Stimulated activated CD8-positive, alpha-beta memory T cell treated with anti-CD3 and anti-CD28 coated beads, Interleukin-2, amount 100 ng/mL, for 48 hours (primary cell): ENCODE measurements at regions not wholly inside any gene's neighbourhood (a gene's known extent, or its start where the extent isn't known, plus 50 kb on each side); places are given as distances from the start of the nearest gene placed in this dataset.

Experiments
- DNase-seq, 2 donors: peaks; one replicate each; pipeline ENCODE4 v3.0.0-alpha.2; 2020; ENCODE audit warnings: low read depth in 2 of 2

GRCh38 chrX:97766501-97767095 is 882.9 kb downstream of the RPA4 start:
- DNase-seq: no peak

- no peak for DNase-seq
Observed at GRCh38 chrX:97787311-97787710, 903.6 kb downstream of the RPA4 start.

GRCh38 chrX:97787849-97788248 is 904.1 kb downstream of the RPA4 start:
- DNase-seq: no peak

- no peak for DNase-seq
Observed at GRCh38 chrX:97790850-97791249, 907.1 kb downstream of the RPA4 start.

GRCh38 chrX:97797076-97797475 is 913.4 kb downstream of the RPA4 start:
- no peak for DNase-seq

GRCh38 chrX:97806238-97806637 is 922.5 kb downstream of the RPA4 start:
- no peak for DNase-seq

GRCh38 chrX:97806946-97807345 is 923.2 kb downstream of the RPA4 start:
- DNase-seq: no peak

GRCh38 chrX:97820170-97820569 is 936.5 kb downstream of the RPA4 start:
- no peak for DNase-seq

GRCh38 chrX:97828471-97828870 is 944.8 kb downstream of the RPA4 start:
- no peak for DNase-seq

- no peak for DNase-seq
Observed at GRCh38 chrX:97835969-97836368, 952.3 kb downstream of the RPA4 start.

GRCh38 chrX:97841544-97842179 is 958.0 kb downstream of the RPA4 start:
- no peak for DNase-seq

GRCh38 chrX:97842468-97843199 is 958.9 kb downstream of the RPA4 start:
- no peak for DNase-seq

- DNase-seq: no peak
Observed at GRCh38 chrX:97843200-97843811, 959.6 kb downstream of the RPA4 start.

GRCh38 chrX:97844161-97844560 is 960.5 kb downstream of the RPA4 start:
- no peak for DNase-seq

- no peak for DNase-seq
Observed at GRCh38 chrX:97844943-97845342, 961.2 kb downstream of the RPA4 start.

- no peak for DNase-seq
Observed at GRCh38 chrX:97845451-97845850, 961.7 kb downstream of the RPA4 start.

- DNase-seq: no peak
Observed at GRCh38 chrX:97846228-97846627, 962.5 kb downstream of the RPA4 start.

GRCh38 chrX:97846718-97847237 is 963.1 kb downstream of the RPA4 start:
- no peak for DNase-seq

- DNase-seq: no peak
Observed at GRCh38 chrX:97847885-97848679, 964.4 kb downstream of the RPA4 start.

- DNase-seq: no peak
Observed at GRCh38 chrX:97849951-97850350, 966.2 kb downstream of the RPA4 start.

GRCh38 chrX:97850911-97851310 is 967.2 kb downstream of the RPA4 start:
- no peak for DNase-seq

GRCh38 chrX:97854086-97854485 is 970.4 kb downstream of the RPA4 start:
- DNase-seq: no peak
